HG02588 (cell line): ENCODE measurements at regions not wholly inside any gene's neighbourhood (a gene's known extent, or its start where the extent isn't known, plus 50 kb on each side); places are given as distances from the start of the nearest gene placed in this dataset.

ENCODE experiments used
- ATAC-seq: cut with Tn5 transposase; IDR thresholded peaks from one replicate; pipeline ENCODE4 v1.9.1; 2021; ENCODE audit warnings: mild to moderate bottlenecking, moderate library complexity; ENCODE audit not compliant: unreplicated experiment

GRCh38 chr16:86303787-86304678 is 206.3 kb upstream of the FOXF1 start:
- no peak for ATAC-seq

- no peak for ATAC-seq
These were observed 205.5 kb upstream of the FOXF1 start for GRCh38 chr16:86304868-86305267.

GRCh38 chr16:86305440-86305839 is 204.9 kb upstream of the FOXF1 start:
- ATAC-seq: no peak

- ATAC-seq: no peak
These were observed 204.2 kb upstream of the FOXF1 start for GRCh38 chr16:86306011-86306644.

DNA sequence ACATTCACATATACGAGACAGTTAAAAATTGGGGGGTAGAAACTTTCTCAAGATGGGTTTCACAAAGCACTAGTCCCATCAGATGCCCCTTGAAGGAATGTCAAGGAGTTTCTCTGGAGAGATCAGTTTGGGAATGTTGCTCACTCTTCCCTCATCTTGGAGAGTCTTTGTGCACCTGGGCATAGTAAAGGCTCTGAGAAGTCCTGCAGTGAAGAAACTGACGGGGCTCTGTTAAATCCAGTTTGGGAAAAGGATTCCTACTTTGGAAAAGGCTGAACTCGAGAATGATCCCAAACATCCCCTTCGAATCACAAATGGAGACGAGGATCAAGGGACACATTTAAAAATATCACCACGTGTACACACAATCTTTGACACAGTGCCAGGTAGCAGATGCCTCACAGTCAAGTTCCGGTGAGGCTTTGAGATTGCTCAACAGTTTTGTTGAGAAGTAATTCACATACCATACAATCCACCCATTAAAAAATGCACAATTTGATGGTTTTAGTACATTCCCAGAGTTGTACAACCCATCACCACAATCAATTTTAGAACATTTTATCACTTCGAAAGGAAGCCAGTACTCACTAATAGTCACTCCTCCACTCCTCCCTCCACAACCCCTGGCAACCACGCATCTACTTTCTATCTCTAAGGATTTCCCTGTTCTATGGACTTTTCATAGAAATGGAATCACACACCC is 203.4 kb upstream of the FOXF1 start:
- ATAC-seq: no peak

GRCh38 chr16:86307514-86307903 is 202.8 kb upstream of the FOXF1 start:
- ATAC-seq: no peak

GRCh38 chr16:86308514-86308913 is 201.8 kb upstream of the FOXF1 start:
- no peak for ATAC-seq

DNA sequence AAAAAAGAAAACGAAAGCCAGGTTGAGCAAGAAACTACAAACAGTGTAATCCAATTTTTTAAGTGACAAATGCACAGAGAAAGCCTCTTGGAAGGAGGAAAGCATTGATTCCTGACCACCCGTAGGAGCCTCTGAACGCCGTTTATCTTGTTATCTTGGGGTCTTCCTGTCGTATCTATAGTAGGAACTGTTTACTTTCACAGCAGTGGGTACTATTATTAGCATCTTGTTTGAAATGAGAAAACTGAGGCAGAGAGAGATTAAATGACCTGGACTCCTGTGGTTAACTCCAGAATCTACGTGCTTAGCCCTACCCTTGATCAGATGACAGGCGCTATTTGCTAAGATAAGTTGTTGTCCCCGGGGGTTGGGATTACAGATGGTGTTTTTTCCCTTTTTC is 196.7 kb upstream of the FOXF1 start:
- ATAC-seq: no peak

DNA sequence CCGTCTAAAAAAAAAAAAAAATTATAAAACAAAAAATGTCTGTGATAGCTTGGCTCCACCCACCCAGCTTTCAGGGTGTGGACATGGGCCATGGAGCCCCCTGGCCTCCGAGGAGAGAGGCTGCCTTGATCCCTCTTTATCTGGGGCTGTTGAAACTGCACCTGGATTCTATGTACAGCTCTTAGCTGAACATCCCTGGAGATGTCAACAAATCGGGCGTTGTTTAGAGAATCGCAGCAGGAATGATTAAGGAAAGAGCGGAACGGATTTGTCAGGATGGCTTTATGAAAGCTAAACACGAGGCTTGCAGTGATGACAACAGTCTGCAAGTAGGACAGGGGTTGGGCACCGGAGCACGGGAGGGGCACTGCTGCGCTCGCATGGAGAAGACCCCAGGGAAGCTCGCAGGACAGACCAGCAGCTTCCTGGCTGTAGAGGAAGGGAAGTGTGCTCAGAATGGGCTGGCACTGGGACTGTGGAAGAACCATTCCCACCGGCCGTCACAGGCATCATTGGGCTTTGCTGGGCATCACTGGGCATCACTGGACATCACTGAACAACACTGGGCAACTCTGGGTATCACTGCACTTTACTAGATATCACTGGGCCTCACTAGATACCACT is 195.8 kb upstream of the FOXF1 start:
- ATAC-seq: no peak

- ATAC-seq: no peak
These were observed 193.1 kb upstream of the FOXF1 start for GRCh38 chr16:86316967-86317812.

DNA sequence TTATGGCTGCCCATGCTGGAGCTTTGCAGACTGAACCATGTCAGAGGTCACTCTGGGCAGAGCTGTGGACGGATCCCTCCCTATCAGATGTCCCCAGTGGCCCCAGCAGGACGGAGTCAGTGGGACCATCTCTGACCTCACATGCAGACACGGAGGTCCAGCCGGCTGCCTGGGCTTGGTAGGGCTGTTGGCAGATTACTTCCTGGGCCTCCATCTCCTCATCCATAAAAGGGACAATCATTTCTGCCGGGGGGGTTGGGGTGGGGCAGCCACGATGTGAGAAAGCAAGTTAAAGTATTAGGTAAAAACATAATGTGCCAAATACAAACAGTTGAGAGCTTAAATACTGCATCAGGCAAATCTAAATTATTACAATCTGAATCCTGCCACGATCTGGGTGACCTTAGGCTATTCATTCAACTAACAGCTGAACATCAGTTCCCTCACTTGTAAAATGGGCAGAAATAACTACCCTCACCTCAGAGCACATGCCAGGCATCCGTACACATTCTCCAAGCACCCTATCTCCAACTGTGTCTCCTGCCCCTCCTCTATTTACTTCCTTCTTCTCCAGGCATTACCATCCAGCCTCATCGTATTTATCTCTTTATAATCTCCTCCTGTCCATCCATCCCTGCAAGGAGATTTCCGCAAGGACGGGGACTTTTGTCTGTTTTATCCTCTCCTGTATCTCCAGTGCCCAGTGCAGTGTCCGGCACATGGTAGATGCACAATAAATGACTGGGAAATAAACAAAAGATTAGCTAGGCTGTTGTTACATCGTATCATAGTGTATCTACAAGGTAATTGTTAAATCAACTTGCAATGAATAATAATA is 192.3 kb upstream of the FOXF1 start:
- ATAC-seq: no peak

- ATAC-seq: no peak
These were observed 190.6 kb upstream of the FOXF1 start for GRCh38 chr16:86319585-86320236.

GRCh38 chr16:86320237-86320595 is 190.1 kb upstream of the FOXF1 start:
- no peak for ATAC-seq

- no peak for ATAC-seq
These were observed 188.8 kb upstream of the FOXF1 start for GRCh38 chr16:86321491-86321890.

GRCh38 chr16:86322283-86322682 is 188.0 kb upstream of the FOXF1 start:
- ATAC-seq: no peak

DNA sequence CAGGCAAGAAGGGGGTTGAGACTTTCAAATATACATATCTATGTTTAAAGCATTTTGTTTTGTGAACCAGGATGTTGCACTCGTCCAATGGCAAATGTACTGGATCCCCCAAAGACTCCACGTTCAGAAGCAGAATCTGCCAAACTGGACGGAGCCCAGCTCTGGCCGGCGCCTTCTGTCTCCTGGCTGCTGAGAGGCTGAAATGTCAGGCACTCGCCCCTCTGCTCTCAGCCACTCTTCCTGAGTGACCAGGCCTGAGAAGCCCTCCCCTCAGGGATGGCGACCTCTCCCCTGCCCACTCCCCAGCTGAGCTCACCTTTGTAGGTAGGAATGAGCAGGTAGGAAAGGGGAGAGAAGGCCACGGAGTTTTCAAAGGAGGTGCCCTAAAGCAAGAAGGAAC is 187.5 kb upstream of the FOXF1 start:
- ATAC-seq: no peak

- ATAC-seq: no peak
These were observed 186.0 kb upstream of the FOXF1 start for GRCh38 chr16:86324320-86324719.

GRCh38 chr16:86325360-86325759 is 185.0 kb upstream of the FOXF1 start:
- ATAC-seq: no peak

GRCh38 chr16:86325895-86326294 is 184.4 kb upstream of the FOXF1 start:
- no peak for ATAC-seq
